22Rv1 (cell line): ENCODE measurements at regions not wholly inside any gene's neighbourhood (a gene's known extent, or its start where the extent isn't known, plus 50 kb on each side); places are given as distances from the start of the nearest gene placed in this dataset.

ENCODE experiments used
- H3K27ac ChIP-seq: fragments of 450-650 bp; 2 replicates; pipeline ENCODE4 v1.5.1; 2017
- ZFX ChIP-seq: fragments of 450-650 bp; IDR thresholded peaks from 2 replicates; pipeline ENCODE4 v1.6.1; 2017; ENCODE audit warnings: antibody characterized with exemption, borderline replicate concordance
- TF ChIP-seq, protein P1 (sequence below): fragments of 450-650 bp; IDR thresholded peaks from 2 replicates; pipeline ENCODE4 v1.5.1; 2017; ENCODE audit warnings: mild to moderate bottlenecking

DNA sequence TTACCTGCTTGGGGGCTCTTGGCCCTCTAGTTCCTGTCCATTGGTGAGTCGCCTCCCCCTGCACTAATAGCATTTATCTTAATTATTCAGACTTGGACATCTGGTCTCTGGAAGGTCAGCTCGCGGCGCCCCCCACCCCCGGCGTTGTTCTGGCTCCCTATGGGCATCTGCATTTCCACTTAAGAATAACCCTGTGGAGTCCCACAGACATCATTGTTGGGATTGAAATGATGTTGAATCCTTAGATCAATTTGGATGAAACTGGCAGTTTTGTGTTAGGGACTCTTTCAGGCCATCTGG lies 313.8 kb upstream of the HS6ST1 start:
- H3K27ac ChIP-seq = no peak overlapping the region
- no peak for TF ChIP-seq ZFX
- TF ChIP-seq, protein P1, sequence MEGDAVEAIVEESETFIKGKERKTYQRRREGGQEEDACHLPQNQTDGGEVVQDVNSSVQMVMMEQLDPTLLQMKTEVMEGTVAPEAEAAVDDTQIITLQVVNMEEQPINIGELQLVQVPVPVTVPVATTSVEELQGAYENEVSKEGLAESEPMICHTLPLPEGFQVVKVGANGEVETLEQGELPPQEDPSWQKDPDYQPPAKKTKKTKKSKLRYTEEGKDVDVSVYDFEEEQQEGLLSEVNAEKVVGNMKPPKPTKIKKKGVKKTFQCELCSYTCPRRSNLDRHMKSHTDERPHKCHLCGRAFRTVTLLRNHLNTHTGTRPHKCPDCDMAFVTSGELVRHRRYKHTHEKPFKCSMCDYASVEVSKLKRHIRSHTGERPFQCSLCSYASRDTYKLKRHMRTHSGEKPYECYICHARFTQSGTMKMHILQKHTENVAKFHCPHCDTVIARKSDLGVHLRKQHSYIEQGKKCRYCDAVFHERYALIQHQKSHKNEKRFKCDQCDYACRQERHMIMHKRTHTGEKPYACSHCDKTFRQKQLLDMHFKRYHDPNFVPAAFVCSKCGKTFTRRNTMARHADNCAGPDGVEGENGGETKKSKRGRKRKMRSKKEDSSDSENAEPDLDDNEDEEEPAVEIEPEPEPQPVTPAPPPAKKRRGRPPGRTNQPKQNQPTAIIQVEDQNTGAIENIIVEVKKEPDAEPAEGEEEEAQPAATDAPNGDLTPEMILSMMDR = no peak

DNA sequence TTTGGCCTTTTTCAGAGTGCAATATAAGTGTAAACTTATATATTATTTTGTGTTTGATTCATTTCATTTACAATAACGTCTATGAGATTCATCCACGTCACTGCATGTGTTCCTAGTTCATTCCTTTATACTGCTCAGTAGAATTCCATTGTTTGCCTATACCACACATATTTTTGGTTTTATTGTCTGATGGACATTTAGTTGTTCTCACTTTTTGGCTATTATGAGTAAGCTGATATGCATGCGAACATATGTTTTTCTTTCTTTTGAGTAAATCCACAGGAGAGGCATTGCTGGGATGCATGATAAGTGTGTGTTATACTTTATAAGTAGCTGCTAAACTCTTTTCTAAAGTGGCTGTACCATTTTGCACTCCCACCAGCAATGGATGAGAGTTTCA lies 314.8 kb upstream of the HS6ST1 start:
- TF ChIP-seq ZFX = no peak
- TF ChIP-seq, protein P1 = no peak
- no peak overlapping the region for H3K27ac ChIP-seq

DNA sequence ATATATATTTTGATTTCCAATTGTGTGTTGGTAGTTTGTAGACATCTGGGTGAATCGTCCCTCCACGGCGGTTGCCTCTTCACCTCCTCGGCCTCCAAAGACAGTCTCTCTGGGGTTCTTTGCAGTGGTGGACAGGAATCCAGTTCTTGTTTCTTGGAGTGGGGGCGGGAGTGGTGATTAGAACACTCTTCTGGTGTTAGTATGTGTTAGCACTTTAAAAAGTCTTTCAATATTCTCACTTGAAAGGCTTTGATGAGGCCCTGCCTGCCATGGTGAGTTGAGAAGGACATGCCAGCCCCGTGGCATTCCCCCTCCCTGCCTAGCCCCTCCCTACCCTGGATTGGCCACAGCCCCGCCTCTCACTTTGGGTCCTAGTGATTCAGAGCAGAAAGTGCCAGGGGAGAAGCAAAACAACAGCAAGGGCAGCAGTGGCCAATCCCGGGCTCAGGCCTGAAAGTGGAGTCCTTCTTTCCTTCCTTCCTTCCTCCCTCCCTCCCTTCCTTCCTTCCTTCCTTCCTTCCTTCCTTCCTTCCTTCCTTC lies 316.8 kb upstream of the HS6ST1 start:
- no peak overlapping the region for H3K27ac ChIP-seq
- TF ChIP-seq, protein P1 = no peak
- no peak for TF ChIP-seq ZFX

DNA sequence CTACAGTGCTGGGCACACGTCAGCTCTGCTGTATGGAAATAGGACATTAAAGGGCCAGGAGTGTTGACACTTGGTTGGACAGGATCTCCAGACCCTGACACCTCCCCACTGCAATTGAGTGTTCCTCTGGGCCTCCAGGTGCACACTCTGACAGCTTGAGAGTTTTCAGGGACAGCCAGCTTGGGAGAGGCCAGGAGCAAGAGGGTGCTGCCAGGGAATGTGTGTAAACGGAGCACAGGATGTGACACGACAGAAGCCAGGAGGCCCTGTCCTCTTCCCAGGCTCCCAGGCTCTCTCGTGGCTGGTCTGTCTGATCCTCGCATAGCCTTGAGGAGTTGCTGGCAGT lies 318.1 kb upstream of the HS6ST1 start:
- no peak for TF ChIP-seq ZFX
- TF ChIP-seq, protein P1 = no peak
- no peak overlapping the region for H3K27ac ChIP-seq

DNA sequence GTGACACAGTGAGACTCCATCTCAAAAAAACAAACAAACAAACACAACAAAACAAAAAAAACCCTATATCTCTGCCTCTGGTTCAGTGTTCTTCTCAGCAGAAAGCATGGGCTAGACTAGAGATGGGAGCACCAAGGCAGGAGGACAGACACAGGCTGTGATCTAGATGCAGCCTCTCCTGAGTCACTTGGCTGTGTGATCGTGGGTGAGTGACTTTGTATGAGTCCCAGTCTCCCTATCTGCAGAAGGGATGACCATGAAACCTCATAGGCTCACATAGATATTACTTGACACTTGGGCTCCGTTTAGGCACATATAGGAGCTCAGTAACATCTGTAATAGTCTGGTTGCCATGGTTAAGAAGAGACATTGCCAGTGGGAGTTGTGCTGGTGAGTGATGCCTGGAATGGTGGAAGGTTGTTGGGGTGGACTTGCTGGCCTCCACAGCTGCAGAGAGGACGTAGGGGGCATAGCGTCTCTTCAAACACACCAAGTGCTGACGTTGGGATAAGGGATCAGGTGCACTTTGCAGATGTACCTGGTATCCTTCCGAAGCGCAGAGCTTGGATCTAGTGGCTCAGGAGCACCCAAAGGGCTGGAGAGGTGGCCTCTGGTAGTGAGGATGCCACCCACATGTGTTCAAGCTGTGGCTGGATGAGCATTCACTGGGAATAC lies 318.9 kb upstream of the HS6ST1 start:
- TF ChIP-seq ZFX = no peak
- TF ChIP-seq, protein P1 = no peak
- no peak overlapping the region for H3K27ac ChIP-seq

DNA sequence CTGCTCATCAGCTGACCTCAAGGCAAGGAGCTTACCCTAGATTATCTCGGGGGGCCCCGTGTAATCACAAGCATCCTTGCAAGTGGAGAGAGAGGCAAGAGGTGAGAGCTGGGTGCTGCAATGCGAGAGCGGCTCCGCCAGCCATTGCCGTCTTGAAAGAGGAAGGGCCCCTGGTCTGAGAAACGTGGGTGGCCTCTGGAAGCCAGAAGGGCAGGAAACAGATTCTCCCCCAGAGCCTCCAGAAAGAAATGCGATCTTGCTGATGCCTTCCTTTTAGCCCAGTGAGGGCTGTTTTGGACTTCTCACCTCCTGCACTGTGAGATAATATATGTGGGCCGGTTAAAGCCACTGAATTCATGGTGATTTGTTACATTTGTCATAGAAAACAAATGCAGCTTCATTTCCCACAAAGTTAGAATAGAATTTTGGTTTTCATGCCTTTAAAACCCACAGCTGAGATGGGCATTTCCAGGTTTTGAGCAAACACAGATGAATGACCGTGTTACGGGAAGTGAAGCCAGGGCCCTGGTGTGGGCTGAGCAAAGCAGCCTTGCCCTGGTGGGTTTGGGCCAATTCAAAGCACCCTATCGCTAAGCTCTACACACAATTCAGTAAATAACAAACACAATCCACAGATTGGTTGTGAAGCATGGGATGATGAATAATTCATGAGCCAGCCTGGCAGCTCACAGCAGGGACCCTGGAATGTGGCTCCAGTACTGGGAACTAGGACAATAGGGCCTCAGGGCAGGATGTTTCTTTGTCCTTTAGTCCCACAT lies 319.9 kb upstream of the HS6ST1 start:
- TF ChIP-seq ZFX = no peak
- TF ChIP-seq, protein P1 = no peak
- H3K27ac ChIP-seq = no peak overlapping the region

DNA sequence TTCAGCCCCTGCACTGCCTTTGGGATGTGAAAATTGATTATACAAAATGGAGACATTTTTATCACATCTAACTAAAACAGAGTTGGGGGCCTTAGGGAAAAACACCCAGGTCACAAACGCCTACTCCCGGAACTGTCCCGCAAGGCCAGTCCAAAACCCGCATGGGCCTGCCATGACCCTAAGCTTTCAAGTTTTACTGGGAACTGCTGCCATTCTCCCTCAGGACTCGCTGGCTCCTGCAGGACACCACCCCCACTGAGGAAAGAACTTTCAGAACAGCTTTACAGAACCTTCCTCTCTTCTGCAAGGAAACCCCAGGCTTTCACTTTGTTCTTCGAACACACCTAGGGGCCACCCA lies 320.4 kb upstream of the HS6ST1 start:
- no peak overlapping the region for H3K27ac ChIP-seq
- TF ChIP-seq, protein P1 = no peak
- TF ChIP-seq ZFX = no peak
